SK-N-MC (cell line): ENCODE measurements at regions not wholly inside any gene's neighbourhood (a gene's known extent, or its start where the extent isn't known, plus 50 kb on each side); places are given as distances from the start of the nearest gene placed in this dataset.

Source experiments
- DNase-seq: peaks from one replicate; pipeline ENCODE4 v3.0.0-alpha.2; 2011; ENCODE audit warnings: low read depth, low spot score
- H3K27ac ChIP-seq: fragments of 200-600 bp; sonication (generic); 2 replicates; pipeline ENCODE4 v1.5.1; 2016; ENCODE audit warnings: mixed run types
- H3K36me3 ChIP-seq: fragments of 200-600 bp; sonication (generic); 2 replicates; pipeline ENCODE4 v1.6.1; 2017; ENCODE audit warnings: antibody characterized with exemption, low read length, mixed read lengths; ENCODE audit not compliant: insufficient read depth
- H3K4me3 ChIP-seq: fragments of 200-600 bp; sonication (generic); 2 replicates; pipeline ENCODE4 v1.5.1; 2016
- H3K9ac ChIP-seq: fragments of 200-600 bp; sonication (generic); 2 replicates; pipeline ENCODE4 v1.8.0; 2017; ENCODE audit warnings: mixed run types, mixed read lengths; ENCODE audit not compliant: insufficient read length
- H3K9me3 ChIP-seq: fragments of 200-600 bp; sonication (generic); 2 replicates; pipeline ENCODE4 v1.6.1; 2017; ENCODE audit warnings: low read depth, mild to moderate bottlenecking, antibody characterized with exemption, low read length, moderate library complexity, mixed read lengths
- EZH2 ChIP-seq: fragments of 200-600 bp; sonication (generic); IDR thresholded peaks from one replicate; pipeline ENCODE4 v1.6.1; 2017; ENCODE audit warnings: antibody characterized with exemption
- FOXP2 ChIP-seq: optimal IDR thresholded peaks from 2 replicates; pipeline ENCODE3; 2011; ENCODE audit warnings: mild to moderate bottlenecking, moderate library complexity; ENCODE audit not compliant: insufficient read depth; ENCODE audit errors: extremely low read length, control extremely low read depth
- POLR2AphosphoS5 ChIP-seq: IDR thresholded peaks from 2 replicates; pipeline ENCODE4 v1.6.1; 2012; ENCODE audit warnings: mild to moderate bottlenecking, low read depth, low read length, borderline replicate concordance

DNA sequence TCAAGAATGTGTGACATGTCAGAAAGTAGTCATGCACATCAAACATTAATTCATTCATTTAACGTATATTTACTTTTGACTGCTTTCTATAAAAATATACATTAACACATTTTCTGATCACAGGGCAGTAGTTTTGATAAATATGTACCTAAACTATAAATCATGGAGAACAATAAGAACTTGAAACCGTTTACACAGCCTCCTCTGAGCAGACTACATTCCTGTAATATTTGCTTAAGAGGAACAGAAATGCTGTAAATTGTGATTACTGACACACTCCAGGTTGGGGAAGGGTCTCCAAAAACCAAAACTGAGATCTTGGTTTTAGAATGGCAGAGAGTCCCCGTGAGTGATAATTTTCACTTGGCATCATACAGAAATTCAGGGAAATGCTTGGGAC, 120.7 kb upstream of the PPARGC1A start:
- TF ChIP-seq POLR2AphosphoS5 = no peak
- no peaks in the 10 kb centered on the region for H3K36me3 ChIP-seq
- DNase-seq = no peak
- no peaks in the 10 kb centered on the region for H3K9me3 ChIP-seq
- H3K27ac ChIP-seq = no peak overlapping the region
- no peak overlapping the region for H3K4me3 ChIP-seq
- H3K9ac ChIP-seq = no peak overlapping the region

DNA sequence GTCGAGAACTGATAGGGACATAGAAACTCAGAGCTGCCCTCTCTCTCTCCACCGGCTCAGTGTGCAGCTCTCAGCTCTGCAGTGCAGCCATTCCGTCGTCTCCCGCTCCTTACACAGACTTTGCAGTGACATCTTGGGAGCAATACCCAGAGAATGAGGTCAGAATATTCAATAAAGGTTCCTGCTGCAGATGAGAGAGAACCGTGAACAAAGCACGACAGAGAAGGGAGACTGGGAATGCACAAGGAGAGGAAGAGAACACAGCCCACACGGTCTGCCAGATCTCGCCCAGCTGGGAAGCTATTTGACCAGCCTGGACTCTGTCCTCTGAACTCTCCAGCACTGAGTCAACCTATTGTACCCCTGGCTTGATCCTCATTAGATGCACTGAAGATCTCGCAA, 118.0 kb upstream of the PPARGC1A start:
- no peaks in the 10 kb centered on the region for H3K36me3 ChIP-seq
- no peak overlapping the region for H3K27ac ChIP-seq
- H3K9me3 ChIP-seq = no peaks in the 10 kb centered on the region
- no peak overlapping the region for H3K9ac ChIP-seq
- no peak for TF ChIP-seq POLR2AphosphoS5
- no peak overlapping the region for H3K4me3 ChIP-seq
- no peak for DNase-seq

DNA sequence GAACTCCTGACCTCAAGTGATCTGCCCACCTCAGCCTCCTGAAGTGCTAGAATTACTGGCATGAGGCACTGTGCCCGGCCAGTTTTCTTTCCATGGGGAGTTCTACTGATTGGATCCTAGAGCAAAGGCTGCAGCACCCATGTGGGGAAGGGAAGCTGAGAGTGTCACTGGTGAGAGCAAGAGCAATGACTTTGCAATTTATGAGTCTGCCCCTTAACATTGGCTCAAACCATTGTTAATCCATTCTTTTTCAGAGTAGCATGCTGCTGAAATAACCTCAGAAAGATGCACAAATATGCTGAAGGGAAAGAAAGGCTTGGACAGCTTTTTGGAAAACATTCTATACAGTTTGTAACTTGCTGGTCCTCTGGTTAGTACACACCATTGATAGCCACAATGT, 116.4 kb upstream of the PPARGC1A start:
- Histone ChIP-seq H3K36me3 (no peaks in the 10 kb centered on the region), H3K9me3 (no peaks in the 10 kb centered on the region), H3K27ac (no peak overlapping the region), H3K9ac (no peak overlapping the region), H3K4me3 (no peak overlapping the region)
- TF ChIP-seq EZH2 (no peak), POLR2AphosphoS5 (no peak), FOXP2 (no peak)
- DNase-seq = no peak

DNA sequence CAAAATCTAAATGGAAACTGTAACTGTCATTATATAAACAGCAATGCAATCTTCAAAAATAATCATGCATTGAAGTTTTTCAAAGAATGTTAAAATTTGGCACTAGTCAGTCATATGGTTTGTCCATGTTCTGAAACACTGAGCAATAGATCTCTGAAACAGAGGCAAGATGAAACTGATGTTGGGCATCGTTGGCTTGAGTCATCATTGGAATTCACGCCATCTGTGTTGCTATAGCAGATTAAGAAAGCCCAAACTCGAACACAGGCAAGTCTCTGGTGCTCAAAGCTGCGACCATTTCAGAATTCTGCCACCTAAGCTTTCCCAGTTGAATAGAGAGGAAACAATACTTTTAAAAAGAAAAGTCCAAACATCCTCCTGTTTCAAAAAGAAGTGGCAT, 114.1 kb upstream of the PPARGC1A start:
- H3K4me3 ChIP-seq = no peak overlapping the region
- no peaks in the 10 kb centered on the region for H3K36me3 ChIP-seq
- no peak overlapping the region for H3K27ac ChIP-seq
- no peak for DNase-seq
- no peak for TF ChIP-seq FOXP2
- no peak for TF ChIP-seq EZH2
- no peak for TF ChIP-seq POLR2AphosphoS5
- no peaks in the 10 kb centered on the region for H3K9me3 ChIP-seq
- no peak overlapping the region for H3K9ac ChIP-seq

DNA sequence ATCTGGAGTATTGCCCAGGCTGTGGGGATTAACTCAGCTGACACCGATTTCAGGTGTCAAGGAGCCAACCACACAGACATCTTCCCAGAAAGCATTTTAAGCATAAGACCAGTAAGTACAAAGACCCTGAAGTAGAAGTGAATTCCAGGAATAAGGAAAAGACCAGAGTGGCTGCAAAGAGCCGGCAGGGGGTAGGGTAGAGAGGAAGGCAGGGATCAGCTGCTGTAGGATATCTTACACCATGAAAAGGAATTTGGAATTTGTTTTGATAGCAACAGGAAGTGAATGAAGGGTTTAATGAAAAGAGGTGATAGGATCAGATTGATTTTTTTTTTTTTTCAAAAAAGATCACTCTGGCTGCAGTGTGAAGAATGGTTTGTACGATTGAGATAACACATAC, 113.6 kb upstream of the PPARGC1A start:
- no peak overlapping the region for H3K9ac ChIP-seq
- H3K4me3 ChIP-seq = no peak overlapping the region
- TF ChIP-seq FOXP2 (no peak), EZH2 (no peak), POLR2AphosphoS5 (no peak)
- H3K9me3 ChIP-seq = no peaks in the 10 kb centered on the region
- no peak overlapping the region for H3K27ac ChIP-seq
- no peaks in the 10 kb centered on the region for H3K36me3 ChIP-seq
- DNase-seq = no peak

DNA sequence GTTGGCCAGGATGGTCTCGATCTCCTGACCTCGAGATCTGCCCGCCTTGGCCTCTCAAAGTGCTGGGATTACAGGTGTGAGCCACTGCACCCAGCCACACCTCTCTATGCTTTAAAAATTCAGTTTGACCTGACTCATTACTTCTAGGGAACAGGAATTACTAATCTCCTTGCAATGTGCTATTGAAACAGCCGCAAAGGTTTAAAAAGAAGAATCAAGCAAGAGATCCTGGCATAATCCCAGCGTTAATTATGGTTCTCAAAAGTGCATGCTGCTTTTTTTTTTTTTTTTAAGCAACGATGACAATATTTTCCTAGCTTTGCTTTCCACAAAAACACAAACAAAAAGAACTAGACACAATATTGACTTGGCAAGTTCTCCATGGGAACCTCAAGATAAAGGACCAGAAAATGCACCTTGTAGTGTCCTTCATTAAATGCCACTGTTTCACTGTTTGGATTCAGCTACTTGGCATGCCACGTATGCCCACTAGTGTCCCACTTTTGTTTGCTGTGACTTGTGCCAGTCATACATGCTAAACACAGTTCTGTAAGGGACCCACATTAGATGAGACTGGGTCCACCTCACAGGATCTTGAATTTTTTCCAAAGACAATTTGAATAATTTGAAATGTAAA, 112.6 kb upstream of the PPARGC1A start:
- Histone ChIP-seq H3K36me3 (no peaks in the 10 kb centered on the region), H3K9me3 (no peaks in the 10 kb centered on the region), H3K27ac (no peak overlapping the region), H3K9ac (no peak overlapping the region), H3K4me3 (no peak overlapping the region)
- TF ChIP-seq FOXP2 = no peak
- no peak for TF ChIP-seq EZH2
- no peak for TF ChIP-seq POLR2AphosphoS5
- no peak for DNase-seq

DNA sequence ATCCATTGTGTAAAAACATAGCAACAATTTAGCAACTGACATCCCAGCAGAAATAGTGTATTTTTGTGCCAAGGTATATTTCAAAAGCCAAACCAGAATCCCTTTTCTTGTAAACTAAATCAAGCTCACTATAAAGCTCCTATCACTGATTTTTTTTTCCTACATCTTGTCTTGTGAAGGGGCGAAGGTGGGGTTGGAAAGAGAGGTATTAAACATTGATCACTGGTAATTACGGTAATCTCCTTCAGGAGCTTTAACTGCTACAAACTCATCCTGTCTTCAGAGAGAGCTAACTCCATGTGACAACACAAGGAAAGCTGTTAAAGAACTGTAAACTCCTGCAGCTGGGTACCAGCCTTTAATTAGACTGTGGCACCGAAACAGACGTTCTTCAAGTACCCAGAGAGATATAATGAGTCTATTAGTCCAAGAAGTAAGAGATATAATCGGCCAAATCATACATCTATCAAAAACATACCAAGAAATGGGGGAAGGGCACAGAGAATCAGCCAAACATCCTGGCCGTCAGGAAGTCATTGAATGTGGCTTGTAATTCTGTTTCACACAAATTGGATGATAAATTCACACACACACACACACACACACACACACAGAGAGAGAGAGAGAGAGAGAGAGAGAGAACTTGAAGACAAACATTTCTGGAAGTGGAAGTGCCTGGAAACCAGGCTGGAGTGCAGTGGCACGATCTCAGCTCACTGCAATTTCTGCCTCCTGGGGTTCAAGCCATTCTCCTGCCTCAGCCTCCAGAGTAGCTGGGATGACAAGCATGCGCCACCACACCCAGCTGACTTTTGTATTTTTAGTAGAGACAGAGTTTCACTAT, 111.9 kb upstream of the PPARGC1A start:
- no peak overlapping the region for H3K4me3 ChIP-seq
- H3K9ac ChIP-seq = no peak overlapping the region
- no peak overlapping the region for H3K27ac ChIP-seq
- no peak for DNase-seq
- H3K36me3 ChIP-seq = no peaks in the 10 kb centered on the region
- H3K9me3 ChIP-seq = no peaks in the 10 kb centered on the region
- TF ChIP-seq POLR2AphosphoS5 (no peak), FOXP2 (no peak), EZH2 (no peak)

DNA sequence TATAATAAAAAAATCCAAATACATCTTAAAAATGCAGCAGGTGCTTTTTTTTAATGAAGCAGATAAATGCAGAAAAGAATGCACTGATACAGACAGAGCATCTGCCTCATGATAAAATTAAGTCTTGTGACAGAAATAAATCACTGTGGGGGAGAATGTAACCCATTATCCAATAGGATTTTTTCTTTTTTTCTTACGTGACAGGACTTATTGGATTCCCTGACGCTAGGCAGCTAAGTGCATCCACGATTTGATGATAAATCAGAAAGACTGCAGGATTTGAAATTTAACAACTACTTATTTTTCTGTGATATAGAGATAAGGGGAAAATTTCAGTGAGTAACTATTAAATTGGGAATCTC, 110.6 kb upstream of the PPARGC1A start:
- no peaks in the 10 kb centered on the region for H3K9me3 ChIP-seq
- H3K9ac ChIP-seq = no peak overlapping the region
- no peak for TF ChIP-seq EZH2
- TF ChIP-seq POLR2AphosphoS5 = no peak
- no peak for TF ChIP-seq FOXP2
- H3K36me3 ChIP-seq = no peaks in the 10 kb centered on the region
- no peak for DNase-seq
- H3K4me3 ChIP-seq = no peak overlapping the region
- H3K27ac ChIP-seq = no peak overlapping the region

DNA sequence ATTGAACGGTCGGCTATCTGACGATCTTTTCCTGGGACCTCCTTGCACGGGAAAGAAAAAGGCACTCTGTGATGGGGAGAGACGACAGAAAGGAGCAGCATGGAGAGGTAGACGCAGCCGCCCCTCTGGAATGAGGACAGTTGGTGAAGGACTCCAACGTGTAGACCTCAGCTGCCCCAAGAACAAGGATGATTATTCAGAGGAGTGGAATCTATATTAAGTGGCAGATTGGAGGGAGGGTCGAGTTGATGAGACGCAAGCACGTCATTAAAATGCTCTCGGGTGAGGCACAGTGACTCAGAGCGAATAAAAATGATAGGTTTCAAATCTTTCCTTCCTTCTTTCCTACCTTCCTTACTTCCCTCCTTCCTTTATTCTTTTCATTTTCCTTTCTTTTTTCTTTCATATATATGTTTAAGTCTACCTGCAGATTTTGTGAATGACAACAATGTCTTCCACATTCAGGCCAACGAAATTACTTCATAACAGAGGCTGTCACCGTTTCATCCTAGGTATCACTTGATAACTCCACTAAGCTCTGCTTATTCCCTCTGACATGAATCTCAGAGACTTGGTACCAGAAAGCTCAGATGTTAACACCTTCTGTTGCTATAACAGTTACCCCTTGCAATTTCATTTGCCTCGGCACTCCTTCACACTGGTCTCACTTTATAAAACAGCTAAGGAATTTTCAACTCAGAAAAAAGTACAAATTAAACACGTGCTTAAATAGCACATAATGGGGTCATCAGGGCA, 110.0 kb upstream of the PPARGC1A start:
- no peak overlapping the region for H3K9ac ChIP-seq
- H3K9me3 ChIP-seq = no peaks in the 10 kb centered on the region
- DNase-seq = no peak
- TF ChIP-seq POLR2AphosphoS5 = no peak
- no peak for TF ChIP-seq FOXP2
- TF ChIP-seq EZH2 = no peak
- H3K36me3 ChIP-seq = no peaks in the 10 kb centered on the region
- H3K4me3 ChIP-seq = no peak overlapping the region
- no peak overlapping the region for H3K27ac ChIP-seq
